CD14-positive monocyte (primary cell): ENCODE measurements at regions not wholly inside any gene's neighbourhood (a gene's known extent, or its start where the extent isn't known, plus 50 kb on each side); places are given as distances from the start of the nearest gene placed in this dataset.

Source experiments
- DNase-seq, 3 donors: peaks; one replicate each; pipeline ENCODE4 v3.0.0-alpha.2; 2011 to 2022
- H2AFZ ChIP-seq: 2 replicates; pipeline ENCODE4 v1.6.0; 2012; ENCODE audit warnings: mild to moderate bottlenecking, low read depth, low read length, inconsistent platforms; ENCODE audit not compliant: insufficient read depth, poor library complexity, severe bottlenecking
- H3K27ac ChIP-seq, 2 donors: 1 replicate in 1 of 2; 2 replicates in 1 of 2; pipeline ENCODE4 v1.5.1; 2012 to 2013; ENCODE audit warnings: low read length in 2 of 2, control low read depth in 1 of 2, inconsistent platforms in 1 of 2, low read depth in 1 of 2, mild to moderate bottlenecking in 1 of 2
- H3K27me3 ChIP-seq, 2 donors: one replicate each; pipeline versions ENCODE4 v1.6.0 to v1.6.1; 2011 to 2013; ENCODE audit warnings: low read length in 2 of 2; ENCODE audit not compliant: control insufficient read depth in 2 of 2, insufficient read depth in 2 of 2
- H3K36me3 ChIP-seq, 2 donors: replicated peaks in 1 of 2; 1 replicate in 1 of 2; 2 replicates in 1 of 2; pipeline versions ENCODE4 v1.5.1 to v1.6.1; 2012 to 2013; ENCODE audit warnings: low read length in 2 of 2, control low read depth in 1 of 2, inconsistent platforms in 1 of 2, mild to moderate bottlenecking in 1 of 2; ENCODE audit not compliant: insufficient read depth in 2 of 2, control insufficient read depth in 1 of 2
- H3K4me1 ChIP-seq, 2 donors: 1 replicate in 1 of 2; 2 replicates in 1 of 2; pipeline versions ENCODE4 v1.5.1 to v1.6.1; 2012 to 2013; ENCODE audit warnings: low read length in 2 of 2, control low read depth in 1 of 2, inconsistent platforms in 1 of 2, mild to moderate bottlenecking in 1 of 2, moderate library complexity in 1 of 2; ENCODE audit not compliant: insufficient read depth in 2 of 2, control insufficient read depth in 1 of 2
- H3K4me2 ChIP-seq: replicated peaks from 2 replicates; pipeline ENCODE3; 2012; ENCODE audit warnings: low read length, moderate library complexity, mild to moderate bottlenecking; ENCODE audit not compliant: poor library complexity, severe bottlenecking; ENCODE audit errors: extremely low read depth
- H3K4me3 ChIP-seq, 3 experiments: fragments of 200-600 bp in 1 of 3; sonication (generic) in 1 of 3; replicated peaks in 1 of 3; 1 replicate in 2 of 3; 2 replicates in 1 of 3; pipeline ENCODE4 v1.5.1; 2011 to 2013; ENCODE audit warnings: low read length in 3 of 3, mild to moderate bottlenecking in 3 of 3, control low read depth in 2 of 3, low read depth in 2 of 3, inconsistent platforms in 1 of 3, moderate library complexity in 1 of 3
- H3K79me2 ChIP-seq: 2 replicates; pipeline ENCODE4 v1.6.0; 2012; ENCODE audit warnings: mild to moderate bottlenecking, control low read depth, inconsistent platforms, low read length, moderate library complexity; ENCODE audit not compliant: insufficient read depth
- H3K9ac ChIP-seq: 2 replicates; pipeline ENCODE4 v1.6.0; 2017; ENCODE audit warnings: low read length, mild to moderate bottlenecking; ENCODE audit not compliant: insufficient read depth, poor library complexity, severe bottlenecking
- H3K9me3 ChIP-seq, 2 donors: replicated peaks in 1 of 2; 1 replicate in 1 of 2; 2 replicates in 1 of 2; pipeline versions ENCODE4 v1.5.1 to v1.6.1; 2012 to 2013; ENCODE audit warnings: low read length in 2 of 2, control low read depth in 1 of 2; ENCODE audit not compliant: control insufficient read depth in 1 of 2, insufficient read depth in 1 of 2
- H4K20me1 ChIP-seq: 2 replicates; pipeline ENCODE4 v1.6.0; 2012; ENCODE audit warnings: mild to moderate bottlenecking, low read length, control low read depth, moderate library complexity; ENCODE audit not compliant: insufficient read depth
- H3K27ac Mint-ChIP-seq, 7 donors: one replicate each; pipeline ENCODE4 v1.8.0; 2020; ENCODE audit warnings: mild to moderate bottlenecking in 7 of 7, mixed read lengths in 7 of 7, moderate library complexity in 6 of 7, inconsistent platforms in 2 of 7
- H3K27me3 Mint-ChIP-seq, 3 donors: one replicate each; pipeline ENCODE4 v1.8.0; 2021 to 2022; ENCODE audit warnings: low read depth in 3 of 3, mild to moderate bottlenecking in 3 of 3, mixed read lengths in 3 of 3, moderate library complexity in 3 of 3, inconsistent platforms in 1 of 3
- H3K36me3 Mint-ChIP-seq, 2 donors: one replicate each; pipeline ENCODE4 v1.8.0; 2020; ENCODE audit warnings: mixed read lengths in 2 of 2, inconsistent platforms in 1 of 2, mild to moderate bottlenecking in 1 of 2
- H3K4me1 Mint-ChIP-seq: one replicate; pipeline ENCODE4 v1.8.0; 2020; ENCODE audit warnings: mild to moderate bottlenecking, mixed read lengths
- H3K4me3 Mint-ChIP-seq, 2 donors: one replicate each; pipeline ENCODE4 v1.8.0; 2020; ENCODE audit warnings: mild to moderate bottlenecking in 2 of 2, mixed read lengths in 2 of 2, moderate library complexity in 1 of 2
- H3K9me3 Mint-ChIP-seq, 7 donors: one replicate each; pipeline ENCODE4 v1.8.0; 2020 to 2022; ENCODE audit warnings: mixed read lengths in 7 of 7, mild to moderate bottlenecking in 6 of 7, moderate library complexity in 6 of 7, inconsistent platforms in 2 of 7
- CTCF ChIP-seq: fragments of 200-600 bp; IDR thresholded peaks from one replicate; pipeline ENCODE4 v1.8.0; 2022; ENCODE audit warnings: antibody characterized with exemption, mild to moderate bottlenecking
- WGBS: methylation state at CpG from one replicate; pipeline ENCODE4 v1.1.5; 2013; ENCODE audit warnings: missing lambda C conversion rate; ENCODE audit not compliant: insufficient coverage; 5-methylcytosine and 5-hydroxymethylcytosine counted together
- intact Hi-C, 2 donors: fragments of 100-400 bp; cut with micrococcal nuclease; formaldehyde crosslinking; loops; one replicate each; pipeline versions ENCODE4 v1.15.0 to v1.15.1; 2023

DNA sequence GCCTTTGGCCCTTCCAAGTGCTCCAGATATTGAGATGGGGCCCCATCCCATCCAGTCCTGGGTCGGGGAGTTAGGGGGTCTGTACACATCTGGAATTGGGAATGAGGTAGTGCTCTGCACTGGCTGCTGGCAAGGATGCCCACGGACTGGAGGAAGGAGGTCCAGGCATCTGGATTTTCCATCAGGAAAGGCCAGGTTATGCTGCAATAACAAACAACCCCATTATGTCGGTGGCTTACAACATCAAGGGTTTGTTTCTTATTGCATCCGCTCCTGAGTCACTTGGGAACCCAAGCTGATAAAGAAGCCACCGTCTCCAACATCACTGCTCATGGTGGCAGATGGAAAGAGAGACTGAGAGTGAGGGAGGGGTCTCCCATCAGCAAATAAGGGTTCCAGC is 229.9 kb downstream of the TFCP2L1 start:
- Histone ChIP-seq H3K27ac (no peak overlapping the region), H3K27me3 (no peaks in the 10 kb centered on the region), H4K20me1 (no peaks in the 10 kb centered on the region), H2AFZ (no peak overlapping the region), H3K36me3 (no peaks in the 10 kb centered on the region), H3K4me1 (no peaks in the 10 kb centered on the region), H3K4me3 (no peak overlapping the region), H3K4me2 (no peak overlapping the region), H3K79me2 (no peaks in the 10 kb centered on the region), H3K9ac (no peak overlapping the region), H3K9me3 (no peaks in the 10 kb centered on the region)
- intact Hi-C loops, result no loop called here
- TF ChIP-seq CTCF, result no peak
- Mint-ChIP-seq H3K27ac (no peak overlapping the region), H3K4me1 (no peaks in the 10 kb centered on the region), H3K4me3 (no peak overlapping the region), H3K27me3 (peaks cover 2 to 5% (median 2%) of the 10 kb centered on the region in 3 donors), H3K36me3 (no peaks in the 10 kb centered on the region), H3K9me3 (peaks cover 0 to 14% (median 7%) of the 10 kb centered on the region in 7 donors)
- WGBS, result 92% methylated on average over 2 of the region's 5 CpGs
- DNase-seq, result no peak

DNA sequence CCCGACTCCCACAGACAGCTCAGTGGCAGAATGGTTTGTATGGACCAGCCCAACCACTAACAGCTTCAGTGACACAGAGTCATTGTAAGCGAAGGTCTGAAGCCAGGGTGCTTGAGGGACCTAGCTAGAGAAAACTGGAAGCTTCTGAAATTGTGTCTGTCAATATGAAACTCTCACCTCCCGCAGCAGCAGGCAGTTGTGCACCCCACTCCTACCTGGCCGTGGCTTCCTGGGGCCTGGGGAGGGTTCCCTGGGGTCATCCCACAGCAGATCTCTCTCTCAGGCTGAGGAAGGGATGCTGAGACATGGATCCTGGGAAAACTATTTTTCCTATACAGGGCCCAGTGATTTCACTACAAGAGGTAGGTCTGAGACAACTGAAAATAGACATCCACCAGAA is 229.5 kb downstream of the TFCP2L1 start:
- no peak for TF ChIP-seq CTCF
- Histone ChIP-seq H3K36me3 (no peaks in the 10 kb centered on the region), H4K20me1 (no peaks in the 10 kb centered on the region), H3K4me3 (no peak overlapping the region), H3K4me2 (no peak overlapping the region), H3K79me2 (no peaks in the 10 kb centered on the region), H3K4me1 (no peaks in the 10 kb centered on the region), H3K27me3 (no peaks in the 10 kb centered on the region), H3K9me3 (no peaks in the 10 kb centered on the region), H3K9ac (no peak overlapping the region), H2AFZ (no peak overlapping the region), H3K27ac (no peak overlapping the region)
- Mint-ChIP-seq H3K4me1 (no peaks in the 10 kb centered on the region), H3K9me3 (peaks cover 0 to 12% (median 6%) of the 10 kb centered on the region in 7 donors), H3K36me3 (no peaks in the 10 kb centered on the region), H3K27me3 (peaks cover 2 to 5% (median 2%) of the 10 kb centered on the region in 3 donors), H3K27ac (no peak overlapping the region), H3K4me3 (no peak overlapping the region)
- intact Hi-C loops, result no loop called here
- 100% methylated on average over 2 of the region's 4 CpGs for WGBS
- no peak for DNase-seq
